Astrocyte (in vitro differentiated cells and primary cell): ENCODE measurements at regions not wholly inside any gene's neighbourhood (a gene's known extent, or its start where the extent isn't known, plus 50 kb on each side); places are given as distances from the start of the nearest gene placed in this dataset.

ENCODE experiments used
- DNase-seq: peaks from one replicate; pipeline ENCODE4 v3.0.0-alpha.2; 2010; ENCODE audit warnings: low read depth
- FAIRE-seq: peaks from 2 replicates; lab custom pipeline; 2011; peaks lifted over from hg19 to GRCh38; lab: Jason Lieb, UNC
- H2AFZ ChIP-seq: 2 replicates; pipeline ENCODE4 v1.6.0; 2012; ENCODE audit warnings: low read depth, low read length, inconsistent platforms
- H3K27ac ChIP-seq: 2 replicates; pipeline ENCODE4 v1.5.1; 2011; ENCODE audit warnings: low read depth, low read length, inconsistent platforms
- H3K27me3 ChIP-seq: 2 replicates; pipeline ENCODE4 v1.6.0; 2011; ENCODE audit warnings: low read length, inconsistent platforms; ENCODE audit not compliant: insufficient read depth
- H3K36me3 ChIP-seq: 2 replicates; pipeline ENCODE4 v1.5.1; 2011; ENCODE audit warnings: low read length, inconsistent platforms; ENCODE audit not compliant: insufficient read depth
- H3K4me1 ChIP-seq: 2 replicates; pipeline ENCODE4 v1.5.1; 2011; ENCODE audit warnings: low read length, inconsistent platforms; ENCODE audit not compliant: insufficient read depth
- H3K4me2 ChIP-seq: 2 replicates; pipeline ENCODE4 v1.6.0; 2012; ENCODE audit warnings: low read length, inconsistent platforms
- H3K4me3 ChIP-seq: 2 replicates; pipeline ENCODE4 v1.5.1; 2011; ENCODE audit warnings: low read depth, mild to moderate bottlenecking, low read length, inconsistent platforms; ENCODE audit not compliant: insufficient read depth
- H3K79me2 ChIP-seq: 2 replicates; pipeline ENCODE4 v1.6.0; 2012; ENCODE audit warnings: mild to moderate bottlenecking, low read length, inconsistent platforms; ENCODE audit not compliant: insufficient read depth
- H3K9ac ChIP-seq: 2 replicates; pipeline ENCODE4 v1.6.0; 2012; ENCODE audit warnings: mild to moderate bottlenecking, low read length, inconsistent platforms
- H3K9me3 ChIP-seq: 2 replicates; pipeline ENCODE4 v1.5.1; 2012; ENCODE audit warnings: low read depth, mild to moderate bottlenecking, low read length, inconsistent platforms; ENCODE audit not compliant: insufficient read depth
- H4K20me1 ChIP-seq: 2 replicates; pipeline ENCODE4 v1.6.0; 2012; ENCODE audit warnings: low read length, inconsistent platforms; ENCODE audit not compliant: insufficient read depth
- H3K27ac Mint-ChIP-seq: one replicate; pipeline ENCODE4 v1.8.0; 2021; ENCODE audit warnings: mild to moderate bottlenecking, mixed read lengths; ENCODE audit not compliant: unreplicated experiment
- H3K27me3 Mint-ChIP-seq: one replicate; pipeline ENCODE4 v1.8.0; 2021; ENCODE audit warnings: low read depth, mixed read lengths; ENCODE audit not compliant: unreplicated experiment
- H3K36me3 Mint-ChIP-seq: one replicate; pipeline ENCODE4 v1.8.0; 2021; ENCODE audit warnings: low read depth, mixed read lengths; ENCODE audit not compliant: unreplicated experiment
- H3K4me1 Mint-ChIP-seq: one replicate; pipeline ENCODE4 v1.8.0; 2021; ENCODE audit warnings: low read depth, mixed read lengths; ENCODE audit not compliant: unreplicated experiment
- H3K4me3 Mint-ChIP-seq: one replicate; pipeline ENCODE4 v1.8.0; 2021; ENCODE audit warnings: mild to moderate bottlenecking, moderate library complexity, mixed read lengths; ENCODE audit not compliant: unreplicated experiment
- H3K9me3 Mint-ChIP-seq: one replicate; pipeline ENCODE4 v1.8.0; 2021; ENCODE audit warnings: mild to moderate bottlenecking, mixed read lengths; ENCODE audit not compliant: unreplicated experiment
- EZH2 ChIP-seq: IDR thresholded peaks from 2 replicates; pipeline ENCODE4 v1.6.1; 2012; ENCODE audit warnings: mild to moderate bottlenecking, low read length, inconsistent platforms; ENCODE audit not compliant: insufficient read depth
- TF ChIP-seq, protein P1 (sequence below): IDR thresholded peaks from 2 replicates; pipeline ENCODE4 v1.5.1; 2011; ENCODE audit warnings: low read depth, mild to moderate bottlenecking, inconsistent platforms, low read length, moderate library complexity; ENCODE audit not compliant: insufficient read depth

DNA sequence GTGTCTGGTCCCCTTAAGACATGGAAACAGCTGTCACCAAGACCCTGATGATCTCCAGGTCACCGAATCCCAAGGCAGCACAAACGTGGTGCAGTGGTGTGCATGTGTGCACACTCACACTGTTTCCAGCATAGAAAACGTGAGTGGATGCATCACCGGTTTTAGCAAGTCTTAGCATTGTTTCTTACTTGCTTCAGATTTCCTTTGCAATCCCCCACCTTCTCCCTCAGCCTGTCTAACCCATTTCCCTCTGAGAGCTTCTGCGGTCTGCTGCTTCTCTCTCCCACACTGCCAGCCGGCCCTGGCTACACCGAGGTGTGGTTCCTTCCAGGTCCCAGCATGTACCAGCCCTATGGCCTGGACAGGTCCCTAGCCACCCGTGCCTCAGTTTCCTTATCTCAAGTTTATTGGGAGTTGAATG, 343.4 kb upstream of the HS6ST1 start:
- no peaks in the 10 kb centered on the region for H3K36me3 ChIP-seq

DNA sequence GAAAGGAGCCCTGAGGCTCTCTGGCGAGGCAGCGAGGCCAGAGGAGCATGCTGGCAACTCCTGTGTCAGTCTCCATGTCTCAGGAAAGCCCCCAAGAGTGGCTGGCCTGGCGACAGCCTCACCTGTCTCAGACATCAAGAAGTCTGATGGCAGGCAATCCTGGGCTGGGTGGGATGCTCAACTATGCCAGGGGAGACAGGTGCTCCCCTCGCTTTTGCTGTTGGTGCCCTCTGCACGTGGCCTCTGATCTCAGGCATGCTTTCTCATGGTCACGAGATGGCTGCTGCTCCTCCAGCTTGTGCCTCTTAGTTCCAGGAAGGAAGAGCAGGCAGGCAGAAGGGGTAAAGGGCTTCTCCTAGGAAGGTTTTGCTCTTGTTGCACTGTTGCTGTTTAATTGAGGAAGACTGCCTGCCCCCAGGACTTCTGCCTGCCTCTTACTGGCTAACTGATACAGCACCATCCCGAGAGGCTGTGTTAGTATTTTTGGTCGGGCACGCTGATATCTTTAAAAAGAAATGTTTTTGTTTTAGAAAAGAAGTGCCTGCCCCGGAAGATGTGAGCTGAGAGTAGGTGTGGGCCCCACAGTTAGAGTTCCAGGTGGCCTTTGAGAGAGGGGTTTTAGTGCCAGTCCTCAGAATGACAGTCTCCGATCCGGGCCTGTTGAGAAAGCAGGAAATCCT, 344.8 kb upstream of the HS6ST1 start:
- DNase-seq (no peak), FAIRE-seq (no peak)
- Histone ChIP-seq H2AFZ (no peak overlapping the region), H4K20me1 (no peaks in the 10 kb centered on the region), H3K27me3 (no peaks in the 10 kb centered on the region), H3K27ac (no peak overlapping the region), H3K79me2 (no peaks in the 10 kb centered on the region), H3K9me3 (no peaks in the 10 kb centered on the region), H3K36me3 (no peaks in the 10 kb centered on the region), H3K4me1 (no peaks in the 10 kb centered on the region), H3K4me3 (no peak overlapping the region), H3K9ac (no peak overlapping the region), H3K4me2 (no peak overlapping the region)
- Mint-ChIP-seq H3K27me3 (peaks cover 62% of the 10 kb centered on the region), H3K36me3 (peaks cover 4% of the 10 kb centered on the region), H3K27ac (no peak overlapping the region), H3K9me3 (peaks cover 5% of the 10 kb centered on the region), H3K4me3 (no peak overlapping the region), H3K4me1 (no peaks in the 10 kb centered on the region)
- TF ChIP-seq, protein P1, sequence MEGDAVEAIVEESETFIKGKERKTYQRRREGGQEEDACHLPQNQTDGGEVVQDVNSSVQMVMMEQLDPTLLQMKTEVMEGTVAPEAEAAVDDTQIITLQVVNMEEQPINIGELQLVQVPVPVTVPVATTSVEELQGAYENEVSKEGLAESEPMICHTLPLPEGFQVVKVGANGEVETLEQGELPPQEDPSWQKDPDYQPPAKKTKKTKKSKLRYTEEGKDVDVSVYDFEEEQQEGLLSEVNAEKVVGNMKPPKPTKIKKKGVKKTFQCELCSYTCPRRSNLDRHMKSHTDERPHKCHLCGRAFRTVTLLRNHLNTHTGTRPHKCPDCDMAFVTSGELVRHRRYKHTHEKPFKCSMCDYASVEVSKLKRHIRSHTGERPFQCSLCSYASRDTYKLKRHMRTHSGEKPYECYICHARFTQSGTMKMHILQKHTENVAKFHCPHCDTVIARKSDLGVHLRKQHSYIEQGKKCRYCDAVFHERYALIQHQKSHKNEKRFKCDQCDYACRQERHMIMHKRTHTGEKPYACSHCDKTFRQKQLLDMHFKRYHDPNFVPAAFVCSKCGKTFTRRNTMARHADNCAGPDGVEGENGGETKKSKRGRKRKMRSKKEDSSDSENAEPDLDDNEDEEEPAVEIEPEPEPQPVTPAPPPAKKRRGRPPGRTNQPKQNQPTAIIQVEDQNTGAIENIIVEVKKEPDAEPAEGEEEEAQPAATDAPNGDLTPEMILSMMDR = no peak
- TF ChIP-seq EZH2 = no peak

More for the DNA sequence above, 343.4 kb upstream of the HS6ST1 start:
- Histone ChIP-seq H3K27ac (no peak overlapping the region), H3K9me3 (no peaks in the 10 kb centered on the region), H3K27me3 (no peaks in the 10 kb centered on the region), H4K20me1 (no peaks in the 10 kb centered on the region), H3K4me3 (no peak overlapping the region), H3K4me1 (no peaks in the 10 kb centered on the region), H3K79me2 (no peaks in the 10 kb centered on the region), H3K9ac (no peak overlapping the region), H3K4me2 (no peak overlapping the region), H2AFZ (no peak overlapping the region)
- Mint-ChIP-seq H3K27ac (no peak overlapping the region), H3K9me3 (peaks cover 5% of the 10 kb centered on the region), H3K4me3 (no peak overlapping the region), H3K36me3 (peaks cover 2% of the 10 kb centered on the region), H3K27me3 (peaks cover 57% of the 10 kb centered on the region), H3K4me1 (no peaks in the 10 kb centered on the region)
- FAIRE-seq (no peak), DNase-seq (no peak)
- TF ChIP-seq, protein P1 = no peak
- TF ChIP-seq EZH2 = no peak

DNA sequence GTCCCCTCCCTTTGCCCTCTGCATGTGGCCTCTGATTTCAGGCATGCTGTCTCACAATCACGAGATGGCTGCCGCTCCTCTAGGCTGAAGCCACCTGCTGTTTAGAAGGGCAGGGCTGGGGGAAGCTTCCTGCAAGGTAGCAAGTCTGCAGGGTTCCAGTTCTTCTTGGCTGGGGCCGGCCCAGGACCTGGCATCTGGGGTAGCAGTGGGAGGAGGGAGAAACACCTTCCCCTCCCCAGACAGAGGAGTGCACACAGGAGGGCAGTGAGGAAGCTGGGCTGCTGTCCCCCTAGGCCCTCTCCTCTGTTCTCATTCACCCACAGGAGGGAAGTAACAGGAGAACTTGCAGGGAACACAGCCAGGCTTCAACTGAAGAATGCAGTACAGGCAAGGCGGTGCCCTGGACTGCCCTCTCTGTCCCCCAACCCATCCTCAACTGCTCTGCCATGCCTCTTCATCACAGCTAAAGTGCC, 345.9 kb upstream of the HS6ST1 start:
- H3K4me1 ChIP-seq = no peaks in the 10 kb centered on the region
- no peak for FAIRE-seq
- Mint-ChIP-seq H3K27ac (no peak overlapping the region), H3K9me3 (peaks cover 5% of the 10 kb centered on the region), H3K36me3 (peaks cover 4% of the 10 kb centered on the region), H3K27me3 (peaks cover 59% of the 10 kb centered on the region), H3K4me1 (no peaks in the 10 kb centered on the region), H3K4me3 (no peak overlapping the region)
- H3K27ac ChIP-seq = no peak overlapping the region
- no peaks in the 10 kb centered on the region for H4K20me1 ChIP-seq
- no peak overlapping the region for H3K4me2 ChIP-seq
- no peak overlapping the region for H3K4me3 ChIP-seq
- no peaks in the 10 kb centered on the region for H3K9me3 ChIP-seq
- H2AFZ ChIP-seq = no peak overlapping the region
- H3K9ac ChIP-seq = no peak overlapping the region
- no peaks in the 10 kb centered on the region for H3K27me3 ChIP-seq
- DNase-seq = no peak
- TF ChIP-seq, protein P1 = no peak
- no peaks in the 10 kb centered on the region for H3K36me3 ChIP-seq
- no peaks in the 10 kb centered on the region for H3K79me2 ChIP-seq
